HCT116 (cell line): ENCODE measurements at regions not wholly inside any gene's neighbourhood (a gene's known extent, or its start where the extent isn't known, plus 50 kb on each side); places are given as distances from the start of the nearest gene placed in this dataset.

Experiments used
- ATAC-seq: fragments of 200-7000 bp; cut with Tn5 transposase; 2 replicates; pipeline ENCODE4 v1.9.1; 2020; ENCODE audit warnings: mild to moderate bottlenecking, moderate library complexity
- BruUV-seq: library from RNA; stranded (reverse); fragments of 400-500 nt; replicated peaks from 2 replicates; lab custom pipeline; 2021; lab: Mats Ljungman, UMichigan
- CTCF ChIA-PET: fragments of 300-600 bp; sonication (Branson Sonifier 250); formaldehyde crosslinking; loops from one replicate; lab custom pipeline; 2021; ENCODE audit warnings: antibody characterized with exemption; lab: Charles Lee
- POLR2A ChIA-PET: fragments of 300-600, 350-600 bp; sonication (Branson Sonifier 250); formaldehyde crosslinking; loops from one replicate; lab custom pipeline; 2021; ENCODE audit warnings: antibody characterized with exemption; lab: Charles Lee
- RAD21 ChIA-PET, 2 experiments: fragments of 300-600 bp; sonication (Branson Sonifier 250); formaldehyde crosslinking; loops; one replicate each; lab custom pipeline; 2023; ENCODE audit warnings: low total read pairs in 2 of 2; ENCODE audit not compliant: uncharacterized antibody in 2 of 2, unreplicated experiment in 2 of 2, low non-redundant PET in 1 of 2; lab: Charles Lee
- DNase-seq: peaks from one replicate; pipeline ENCODE4 v3.0.0-alpha.2; 2010; ENCODE audit warnings: low read depth, low spot score
- H2AFZ ChIP-seq: fragments of 200-600 bp; shearing (Covaris generic), sonication (generic); 2 replicates; pipeline ENCODE4 v1.6.1; 2017; ENCODE audit warnings: low read depth, mixed run types, mixed read lengths, antibody characterized with exemption, low read length; ENCODE audit not compliant: poor library complexity, severe bottlenecking
- H3K27ac ChIP-seq: 2 replicates; pipeline ENCODE4 v1.5.1; 2012; ENCODE audit warnings: low read depth, low read length
- H3K27me3 ChIP-seq: fragments of 200-600 bp; sonication (generic); 2 replicates; pipeline ENCODE4 v1.6.1; 2016; ENCODE audit warnings: mixed run types, low read length, mixed read lengths; ENCODE audit not compliant: insufficient read depth
- H3K36me3 ChIP-seq, 2 experiments: fragments of 200-500 bp in 1 of 2; fragments of 200-600 bp in 1 of 2; sonication (Bioruptor generic) in 1 of 2; sonication (generic) in 1 of 2; 2 replicates each; pipeline versions ENCODE4 v1.5.1 to v1.6.1; 2014 to 2016; ENCODE audit warnings: low read length in 2 of 2, inconsistent platforms in 1 of 2, mixed read lengths in 1 of 2, mixed run types in 1 of 2; ENCODE audit not compliant: insufficient read depth in 2 of 2, control insufficient read depth in 1 of 2
- H3K4me1 ChIP-seq, 2 experiments: fragments of 200-600 bp in 1 of 2; sonication (generic) in 1 of 2; 2 replicates each; pipeline versions ENCODE4 v1.5.1 to v1.6.1; 2012 to 2017; ENCODE audit warnings: low read length in 2 of 2, inconsistent platforms in 1 of 2, mild to moderate bottlenecking in 1 of 2, mixed read lengths in 1 of 2, mixed run types in 1 of 2, moderate library complexity in 1 of 2; ENCODE audit not compliant: insufficient read depth in 2 of 2, control insufficient read depth in 1 of 2
- H3K4me2 ChIP-seq: fragments of 200-600 bp; sonication (generic); 2 replicates; pipeline ENCODE4 v1.6.1; 2017; ENCODE audit warnings: mixed run types, low read length, mixed read lengths
- H3K4me3 ChIP-seq, 2 experiments: fragments of 200-600 bp in 1 of 2; sonication (generic) in 1 of 2; replicated peaks in 1 of 2; 2 replicates each; pipeline ENCODE4 v1.5.1; 2011 to 2016; ENCODE audit warnings: low read length in 2 of 2, control low read depth in 1 of 2, low read depth in 1 of 2, mild to moderate bottlenecking in 1 of 2, mixed read lengths in 1 of 2, mixed run types in 1 of 2
- H3K79me2 ChIP-seq: fragments of 200-600 bp; sonication (generic); 2 replicates; pipeline ENCODE4 v1.6.1; 2017; ENCODE audit warnings: mild to moderate bottlenecking, mixed run types, low read length, moderate library complexity, mixed read lengths; ENCODE audit not compliant: insufficient read depth
- H3K9ac ChIP-seq: fragments of 200-600 bp; sonication (generic); 2 replicates; pipeline ENCODE4 v1.6.1; 2016; ENCODE audit warnings: low read length, mixed read lengths
- H3K9me2 ChIP-seq: fragments of 200-600 bp; sonication (generic), shearing (Covaris generic); 2 replicates; pipeline ENCODE4 v1.6.1; 2017; ENCODE audit warnings: mixed run types, mild to moderate bottlenecking, moderate library complexity; ENCODE audit not compliant: insufficient read depth
- H3K9me3 ChIP-seq, 2 experiments: fragments of 200-500 bp in 1 of 2; fragments of 200-600 bp in 1 of 2; sonication (Bioruptor generic) in 1 of 2; sonication (generic) in 1 of 2; 2 replicates each; pipeline ENCODE4 v1.6.1; 2014 to 2017; ENCODE audit warnings: low read length in 2 of 2, mixed read lengths in 2 of 2, inconsistent platforms in 1 of 2, low read depth in 1 of 2, mild to moderate bottlenecking in 1 of 2, mixed run types in 1 of 2, moderate library complexity in 1 of 2; ENCODE audit not compliant: control insufficient read depth in 1 of 2, insufficient read depth in 1 of 2
- H4K20me1 ChIP-seq: fragments of 200-600 bp; sonication (generic), shearing (Covaris generic); 2 replicates; pipeline ENCODE4 v1.6.1; 2017; ENCODE audit warnings: mixed run types, mild to moderate bottlenecking, moderate library complexity; ENCODE audit not compliant: insufficient read depth
- ATF3 ChIP-seq: IDR thresholded peaks from 2 replicates; pipeline ENCODE4 v1.6.1; 2012
- CBX3 ChIP-seq: IDR thresholded peaks from 2 replicates; pipeline ENCODE4 v1.6.1; 2012; ENCODE audit warnings: low read depth
- CEBPB ChIP-seq: IDR thresholded peaks from 2 replicates; pipeline ENCODE4 v1.6.1; 2012; ENCODE audit warnings: low read depth
- EZH2 ChIP-seq: fragments of 200-600 bp; sonication (generic); IDR thresholded peaks from 2 replicates; pipeline ENCODE4 v1.6.1; 2017; ENCODE audit warnings: antibody characterized with exemption, mixed run types
- EZH2phosphoT487 ChIP-seq: fragments of 200-600 bp; IDR thresholded peaks from 2 replicates; pipeline ENCODE4 v1.6.1; 2018; ENCODE audit warnings: antibody characterized with exemption, borderline replicate concordance
- POLR2A ChIP-seq: IDR thresholded peaks from 2 replicates; pipeline ENCODE4 v1.7.0; 2011; ENCODE audit warnings: borderline replicate concordance; ENCODE audit not compliant: insufficient read depth, insufficient read length; ENCODE audit errors: extremely low read depth
- POLR2AphosphoS5 ChIP-seq: IDR thresholded peaks from 2 replicates; pipeline ENCODE4 v1.6.1; 2011; ENCODE audit warnings: mild to moderate bottlenecking, low read depth, low read length, moderate library complexity
- RAD21 ChIP-seq: IDR thresholded peaks from 2 replicates; pipeline ENCODE4 v1.6.1; 2012; ENCODE audit warnings: low read depth, mild to moderate bottlenecking
- REST ChIP-seq: IDR thresholded peaks from 2 replicates; pipeline ENCODE4 v1.6.1; 2012; ENCODE audit warnings: low read depth
- SIN3A ChIP-seq: IDR thresholded peaks from 2 replicates; pipeline ENCODE4 v1.6.1; 2012; ENCODE audit warnings: low read depth
- YY1 ChIP-seq: IDR thresholded peaks from 2 replicates; pipeline ENCODE4 v1.6.1; 2011; ENCODE audit warnings: low read length, low read depth, moderate library complexity, mild to moderate bottlenecking; ENCODE audit not compliant: insufficient replicate concordance; ENCODE audit errors: extremely low read depth
- ZFX ChIP-seq: fragments of 450-650 bp; IDR thresholded peaks from 2 replicates; pipeline ENCODE4 v1.6.1; 2017
- ZNF274 ChIP-seq: fragments of 200-500 bp; sonication (Bioruptor generic); IDR thresholded peaks from 2 replicates; pipeline ENCODE4 v1.6.1; 2014; ENCODE audit warnings: mild to moderate bottlenecking, low read depth, low read length, inconsistent platforms
- intact Hi-C: fragments of 100-400 bp; cut with micrococcal nuclease; formaldehyde crosslinking; loops from 2 replicates; pipeline ENCODE4 v1.10.0; 2022
- TF ChIP-seq, protein P1 (sequence below): IDR thresholded peaks from 2 replicates; pipeline ENCODE4 v1.6.1; 2011; ENCODE audit warnings: mild to moderate bottlenecking, low read length, moderate library complexity; ENCODE audit not compliant: insufficient replicate concordance; ENCODE audit errors: extremely low read depth
- TF ChIP-seq, protein P2 (sequence below), 3 experiments: fragments of 200-600 bp in 1 of 3; sonication (generic) in 1 of 3; IDR thresholded peaks in 2 of 3; conservative IDR thresholded peaks in 1 of 3; 2 replicates each; pipeline ENCODE4 v1.5.1; 2012 to 2017; ENCODE audit warnings: low read depth in 2 of 3, low read length in 2 of 3, antibody characterized with exemption in 1 of 3, borderline replicate concordance in 1 of 3, control low read depth in 1 of 3, mild to moderate bottlenecking in 1 of 3, mixed read lengths in 1 of 3, mixed run types in 1 of 3, moderate library complexity in 1 of 3; ENCODE audit not compliant: insufficient read depth in 1 of 3
- TF ChIP-seq, protein P3 (sequence below): IDR thresholded peaks from 2 replicates; pipeline ENCODE4 v1.6.1; 2012

GRCh38 chr7:156460858-156461627, 179.5 kb upstream of the RNF32 start:
- no peak overlapping the region for H3K9ac ChIP-seq
- TF ChIP-seq, protein P1, sequence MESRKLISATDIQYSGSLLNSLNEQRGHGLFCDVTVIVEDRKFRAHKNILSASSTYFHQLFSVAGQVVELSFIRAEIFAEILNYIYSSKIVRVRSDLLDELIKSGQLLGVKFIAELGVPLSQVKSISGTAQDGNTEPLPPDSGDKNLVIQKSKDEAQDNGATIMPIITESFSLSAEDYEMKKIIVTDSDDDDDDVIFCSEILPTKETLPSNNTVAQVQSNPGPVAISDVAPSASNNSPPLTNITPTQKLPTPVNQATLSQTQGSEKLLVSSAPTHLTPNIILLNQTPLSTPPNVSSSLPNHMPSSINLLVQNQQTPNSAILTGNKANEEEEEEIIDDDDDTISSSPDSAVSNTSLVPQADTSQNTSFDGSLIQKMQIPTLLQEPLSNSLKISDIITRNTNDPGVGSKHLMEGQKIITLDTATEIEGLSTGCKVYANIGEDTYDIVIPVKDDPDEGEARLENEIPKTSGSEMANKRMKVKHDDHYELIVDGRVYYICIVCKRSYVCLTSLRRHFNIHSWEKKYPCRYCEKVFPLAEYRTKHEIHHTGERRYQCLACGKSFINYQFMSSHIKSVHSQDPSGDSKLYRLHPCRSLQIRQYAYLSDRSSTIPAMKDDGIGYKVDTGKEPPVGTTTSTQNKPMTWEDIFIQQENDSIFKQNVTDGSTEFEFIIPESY, result no peak
- TF ChIP-seq POLR2AphosphoS5 (no peak), EZH2 (no peak), ZNF274 (no peak), CEBPB (no peak), POLR2A (no peak), ZFX (no peak), CBX3 (no peak), RAD21 (no peak), REST (no peak), YY1 (no peak), ATF3 (no peak), EZH2phosphoT487 (no peak), SIN3A (no peak)
- TF ChIP-seq, protein P2, sequence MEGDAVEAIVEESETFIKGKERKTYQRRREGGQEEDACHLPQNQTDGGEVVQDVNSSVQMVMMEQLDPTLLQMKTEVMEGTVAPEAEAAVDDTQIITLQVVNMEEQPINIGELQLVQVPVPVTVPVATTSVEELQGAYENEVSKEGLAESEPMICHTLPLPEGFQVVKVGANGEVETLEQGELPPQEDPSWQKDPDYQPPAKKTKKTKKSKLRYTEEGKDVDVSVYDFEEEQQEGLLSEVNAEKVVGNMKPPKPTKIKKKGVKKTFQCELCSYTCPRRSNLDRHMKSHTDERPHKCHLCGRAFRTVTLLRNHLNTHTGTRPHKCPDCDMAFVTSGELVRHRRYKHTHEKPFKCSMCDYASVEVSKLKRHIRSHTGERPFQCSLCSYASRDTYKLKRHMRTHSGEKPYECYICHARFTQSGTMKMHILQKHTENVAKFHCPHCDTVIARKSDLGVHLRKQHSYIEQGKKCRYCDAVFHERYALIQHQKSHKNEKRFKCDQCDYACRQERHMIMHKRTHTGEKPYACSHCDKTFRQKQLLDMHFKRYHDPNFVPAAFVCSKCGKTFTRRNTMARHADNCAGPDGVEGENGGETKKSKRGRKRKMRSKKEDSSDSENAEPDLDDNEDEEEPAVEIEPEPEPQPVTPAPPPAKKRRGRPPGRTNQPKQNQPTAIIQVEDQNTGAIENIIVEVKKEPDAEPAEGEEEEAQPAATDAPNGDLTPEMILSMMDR (IDR thresholded peaks at IDR 0.05 in 2 of 3, conservative IDR thresholded peaks at IDR 0.05 in 1 of 3; ENCODE audit: borderline replicate concordance in 1 of 3, insufficient read depth in 1 of 3, low read depth in 2 of 3, low read length in 2 of 3), result no peak
- TF ChIP-seq, protein P3, sequence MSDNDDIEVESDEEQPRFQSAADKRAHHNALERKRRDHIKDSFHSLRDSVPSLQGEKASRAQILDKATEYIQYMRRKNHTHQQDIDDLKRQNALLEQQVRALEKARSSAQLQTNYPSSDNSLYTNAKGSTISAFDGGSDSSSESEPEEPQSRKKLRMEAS, result no peak
- no peaks in the 10 kb centered on the region for H3K79me2 ChIP-seq
- H3K4me2 ChIP-seq, result no peak overlapping the region
- H3K9me2 ChIP-seq, result no peaks in the 10 kb centered on the region
- no peak overlapping the region for H2AFZ ChIP-seq
- no peaks in the 10 kb centered on the region for H3K9me3 ChIP-seq
- H3K4me3 ChIP-seq, result no peak overlapping the region
- CTCF ChIA-PET, result no interaction called here
- DNase-seq, result no peak
- no peaks in the 10 kb centered on the region for H3K36me3 ChIP-seq
- ATAC-seq, result no peak
- no peaks in the 10 kb centered on the region for H3K4me1 ChIP-seq
- no TSS peak for BruUV-seq
- intact Hi-C loops, result no loop called here
- H3K27ac ChIP-seq, result no peak overlapping the region
- no peaks in the 10 kb centered on the region for H4K20me1 ChIP-seq
- RAD21 ChIA-PET, result no interaction called here
- POLR2A ChIA-PET, result no interaction called here
- H3K27me3 ChIP-seq, result peaks cover 7% of the 10 kb centered on the region; the same call in 1 of the 2 replicates
